GM19238 (cell line): ENCODE measurements at regions not wholly inside any gene's neighbourhood (a gene's known extent, or its start where the extent isn't known, plus 50 kb on each side); places are given as distances from the start of the nearest gene placed in this dataset.

Source experiments
- DNase-seq: peaks from one replicate; pipeline ENCODE4 v3.0.0; 2011; ENCODE audit warnings: low spot score; ENCODE audit not compliant: insufficient read length

DNA sequence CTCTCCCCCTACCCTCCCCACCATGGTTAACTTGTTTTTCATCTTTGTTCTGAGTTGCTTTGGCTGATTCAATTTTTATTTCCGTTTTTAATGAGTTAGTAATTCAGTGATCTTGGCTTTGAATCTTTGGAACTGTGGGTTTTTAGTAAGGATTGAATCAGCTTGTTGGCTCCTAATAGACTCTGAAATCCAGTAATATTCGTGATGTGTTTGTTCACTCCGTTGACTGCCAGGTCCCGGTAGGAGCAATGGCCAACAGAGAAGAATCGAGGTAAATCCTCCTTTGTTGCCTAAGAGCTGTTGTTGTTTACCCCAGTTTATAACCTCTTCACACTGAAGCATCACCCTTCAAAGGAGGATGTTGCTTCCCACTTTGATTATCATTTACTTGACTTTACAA, 92.7 kb downstream of the PCSK1 start:
- no peak for DNase-seq

DNA sequence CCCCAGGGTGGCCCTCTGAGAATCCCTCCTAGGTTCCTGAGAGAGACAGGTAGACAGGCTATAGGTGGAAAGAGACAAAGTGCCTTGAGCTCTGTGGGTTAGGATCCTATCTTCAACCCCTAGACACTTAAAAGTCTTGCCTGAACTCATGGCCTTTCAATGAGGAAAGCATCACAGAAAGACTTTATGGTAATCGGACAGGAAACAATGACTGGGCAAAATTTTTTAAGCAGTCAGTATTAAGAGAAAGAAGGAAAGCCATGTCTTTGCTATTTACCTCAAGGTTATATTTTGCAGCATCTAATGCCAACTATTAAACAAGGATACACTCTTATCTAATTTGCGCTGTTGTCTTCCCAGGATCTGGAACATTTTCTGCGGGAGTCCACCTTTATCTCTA, 93.2 kb downstream of the PCSK1 start:
- DNase-seq: no peak

DNA sequence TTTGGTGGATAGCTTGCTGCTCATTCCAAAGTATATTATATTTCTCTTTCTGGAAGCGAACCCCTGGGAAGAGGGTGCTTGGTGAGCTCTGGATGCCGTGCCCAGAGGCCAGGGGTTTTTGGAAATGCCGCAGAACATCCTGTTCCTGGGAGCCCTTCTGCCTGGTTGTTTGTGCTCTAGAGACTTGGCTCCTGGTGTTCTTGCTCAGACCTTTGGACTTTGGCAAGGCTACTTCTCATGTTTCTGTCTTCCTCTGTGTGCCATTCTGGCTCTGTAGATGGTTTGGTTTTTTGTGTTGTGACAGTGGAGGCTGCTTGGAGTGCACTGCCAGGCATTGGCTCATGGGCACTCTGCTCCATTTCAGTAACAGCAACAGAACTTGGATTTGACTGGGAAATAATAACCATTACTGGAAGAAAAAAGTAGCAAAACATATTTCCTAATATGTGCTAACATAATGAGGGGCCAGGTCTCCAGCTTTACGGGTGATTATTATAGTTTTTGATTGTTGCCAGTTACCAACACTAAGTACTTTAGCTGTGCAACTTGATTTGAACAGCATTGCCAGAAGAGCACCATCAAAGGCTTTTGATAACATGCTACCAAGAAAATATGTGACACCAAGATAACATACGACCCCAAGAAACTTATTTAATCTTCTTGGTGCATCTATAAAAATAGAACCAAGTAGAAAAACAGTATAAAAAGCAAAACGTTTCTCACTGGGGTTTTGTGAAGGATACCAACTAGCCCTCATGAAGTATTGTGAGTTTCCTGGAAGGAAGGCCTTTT, 94.2 kb downstream of the PCSK1 start:
- no peak for DNase-seq

DNA sequence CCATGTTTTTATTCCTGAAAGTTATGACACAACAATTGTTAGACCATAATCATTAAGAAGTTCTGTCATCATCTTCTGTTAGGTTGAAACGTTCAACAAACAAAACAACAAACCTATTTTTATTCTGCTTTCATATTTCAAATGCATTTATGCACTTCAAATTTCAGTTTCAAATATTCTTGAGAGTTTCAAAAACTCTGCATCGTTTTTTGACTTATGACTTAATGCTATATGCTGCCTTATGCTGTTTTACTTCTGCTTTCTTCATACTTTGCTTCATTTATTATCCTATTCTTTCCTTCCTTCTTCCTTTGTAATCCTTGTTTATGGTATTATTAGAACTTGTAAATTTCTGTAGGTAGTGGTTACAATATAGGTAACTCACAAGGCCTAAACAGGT, 95.0 kb downstream of the PCSK1 start:
- no peak for DNase-seq

DNA sequence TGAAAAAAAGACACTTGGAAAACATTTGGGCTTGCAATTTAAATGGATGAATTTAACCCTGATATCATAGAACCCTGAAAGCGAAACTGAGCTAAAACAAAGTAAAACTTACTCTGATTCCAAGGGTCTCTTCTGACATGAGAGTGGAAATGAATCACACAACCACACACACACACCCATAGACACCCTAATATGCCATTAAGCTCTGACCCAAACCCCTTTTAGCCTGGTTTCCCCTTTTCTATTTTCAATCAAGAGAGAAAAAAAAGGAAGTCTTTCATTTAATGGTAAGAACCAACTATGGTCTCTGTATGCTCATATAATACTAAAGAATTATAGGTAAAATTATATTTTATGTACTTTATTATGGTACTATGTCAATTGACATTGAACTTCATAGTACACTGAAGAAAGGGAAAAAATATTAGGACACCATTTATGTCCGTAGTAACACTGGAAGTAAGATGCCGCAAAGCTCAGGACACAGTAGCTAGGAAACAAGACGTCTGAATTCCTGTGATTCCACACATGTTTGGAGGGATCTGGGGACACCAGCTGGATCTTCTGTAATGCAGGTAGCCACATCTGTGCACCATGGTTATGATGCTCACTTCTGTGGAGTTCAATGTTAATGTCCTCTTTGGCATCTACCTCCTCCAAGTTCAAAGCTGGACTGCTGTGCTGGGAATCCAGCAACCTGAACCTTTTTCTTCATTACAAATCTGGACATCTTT, 95.8 kb downstream of the PCSK1 start:
- DNase-seq: no peak

DNA sequence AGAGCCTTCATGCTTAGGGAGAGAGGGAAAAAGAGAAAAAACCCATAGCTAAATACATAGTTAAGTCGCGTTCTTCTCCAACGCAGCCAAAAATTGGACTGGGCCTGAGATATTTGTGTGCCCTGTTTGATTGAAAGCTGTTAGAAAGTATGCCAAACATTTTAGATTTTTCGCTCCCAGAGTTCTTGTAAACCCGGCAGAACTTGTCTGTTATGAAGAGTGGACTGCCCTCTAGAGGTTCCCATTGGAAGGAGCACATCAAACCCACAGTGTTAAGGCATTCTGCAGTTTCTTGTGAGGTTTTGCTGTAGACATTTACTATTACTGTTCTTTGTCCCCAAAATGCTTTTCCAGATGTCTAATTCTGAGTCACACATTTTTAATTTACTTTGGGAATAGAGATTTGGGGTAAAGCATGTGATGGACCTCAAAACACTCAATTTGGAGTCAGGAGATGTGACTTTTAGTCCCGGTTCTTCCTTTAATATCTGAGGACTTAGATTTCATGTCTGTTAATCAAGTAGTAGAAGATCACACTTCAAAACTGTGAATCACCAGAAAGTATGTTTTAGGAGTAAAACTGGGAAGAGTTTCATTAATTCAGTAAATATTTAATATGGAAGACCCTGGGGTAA, 96.6 kb downstream of the PCSK1 start:
- no peak for DNase-seq

DNA sequence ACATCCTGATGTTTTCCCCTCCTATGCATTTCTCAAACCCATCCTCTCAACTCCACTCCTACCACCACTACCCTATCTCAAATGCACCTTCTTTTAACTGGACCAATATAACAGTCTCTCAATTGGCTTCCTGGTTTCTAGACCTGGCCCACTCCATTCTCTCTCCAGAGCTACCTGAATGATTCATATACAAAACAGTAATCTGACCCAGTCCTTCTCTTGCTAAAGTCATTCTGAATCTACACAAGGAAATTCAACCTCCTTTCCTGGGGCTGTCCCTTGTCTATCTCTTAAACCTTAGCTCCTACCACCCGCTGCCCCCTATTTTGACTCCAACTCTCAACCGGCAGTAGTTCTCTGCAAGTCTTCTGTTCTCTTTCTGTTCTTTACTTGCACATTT, 97.2 kb downstream of the PCSK1 start:
- no peak for DNase-seq

DNA sequence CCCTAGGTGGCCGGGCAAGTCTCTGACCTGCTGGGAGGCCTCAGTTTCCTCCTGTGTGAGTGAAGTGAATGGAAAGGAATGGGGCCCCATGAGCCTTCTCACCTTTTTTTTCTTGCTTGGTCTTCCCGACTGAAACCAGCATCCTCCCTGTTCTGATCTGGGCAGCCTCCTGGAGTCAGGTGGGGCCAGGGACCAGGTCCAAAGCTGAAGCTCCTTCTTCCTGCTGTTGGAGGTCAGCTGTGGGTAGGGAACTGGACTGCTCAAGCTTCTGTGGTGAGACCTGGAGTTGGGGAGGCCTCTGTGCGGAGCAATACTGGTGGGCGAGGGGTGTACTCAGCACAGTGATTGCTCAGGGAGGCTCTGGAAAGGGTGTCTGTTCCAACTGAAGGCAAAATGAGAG, 99.7 kb downstream of the PCSK1 start:
- no peak for DNase-seq

DNA sequence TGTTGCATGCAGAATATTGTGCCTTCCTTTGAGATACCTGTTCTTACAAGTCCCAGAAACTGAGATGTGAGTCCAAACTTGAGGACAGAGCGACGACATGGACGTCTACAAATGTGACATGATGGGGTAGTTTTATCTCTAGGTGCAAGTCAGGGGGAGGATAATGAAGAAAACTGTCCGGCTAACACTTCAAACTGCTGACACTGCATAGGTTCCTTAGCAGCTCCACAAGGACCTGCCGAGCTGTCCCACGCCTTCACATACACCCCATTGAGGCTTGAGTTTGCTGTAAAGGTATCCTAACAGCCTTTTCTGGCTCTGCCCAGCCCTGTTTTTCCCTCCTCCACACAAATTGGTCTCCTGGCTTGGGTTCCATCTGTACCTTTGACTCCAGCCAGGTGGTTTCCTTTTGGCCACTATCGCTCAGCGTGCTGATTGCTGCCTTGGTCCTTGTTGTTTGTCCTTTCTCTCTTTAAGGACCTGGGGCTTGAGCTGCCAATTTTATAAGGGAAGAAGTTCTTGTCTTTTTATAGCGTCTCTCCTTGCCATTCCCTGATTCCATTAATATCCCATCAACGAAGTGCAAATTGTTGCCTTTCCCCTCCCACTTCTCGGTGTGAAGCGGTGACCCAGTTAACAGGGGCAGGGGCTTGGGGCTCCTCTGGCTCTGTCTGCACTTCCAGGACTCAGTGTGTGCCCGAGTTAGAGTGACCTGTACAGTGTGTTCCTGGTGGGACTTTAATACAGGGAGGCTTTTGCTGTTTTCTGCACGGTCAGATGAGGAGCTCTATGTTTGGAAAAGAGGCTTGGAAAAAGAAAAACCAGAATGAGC, 100.3 kb downstream of the PCSK1 start:
- no peak for DNase-seq

DNA sequence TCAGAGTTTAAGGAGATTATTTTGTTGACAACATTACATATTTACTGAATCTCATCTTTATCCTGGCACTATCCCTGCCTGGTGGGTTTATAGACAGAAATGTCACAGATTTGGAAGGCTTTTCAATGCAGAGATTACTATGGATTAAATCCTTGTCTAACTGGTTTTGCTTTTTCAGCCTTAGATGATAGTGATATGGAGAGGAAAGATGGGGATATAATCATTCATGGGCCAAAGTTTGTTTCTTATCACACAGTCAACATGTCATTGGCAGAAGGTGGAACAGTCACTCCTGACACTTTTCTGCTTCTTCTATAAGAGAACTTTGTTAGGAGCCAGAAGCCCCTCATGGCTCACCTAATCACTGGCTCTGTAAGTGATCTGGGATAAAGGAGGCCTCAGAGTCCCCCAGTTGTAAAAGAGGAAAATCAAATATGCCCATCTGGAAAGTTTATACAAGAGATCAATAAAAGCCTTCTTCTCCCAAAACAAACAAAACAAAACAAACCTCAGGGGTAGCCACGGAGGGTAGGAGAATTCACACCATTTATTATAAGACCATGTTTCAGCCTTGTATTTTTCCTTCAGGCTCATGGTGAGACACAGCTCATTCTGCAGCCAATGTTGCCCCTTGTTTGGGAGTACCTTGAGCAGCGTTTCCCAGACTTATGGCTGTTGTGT, 101.2 kb downstream of the PCSK1 start:
- no peak for DNase-seq

DNA sequence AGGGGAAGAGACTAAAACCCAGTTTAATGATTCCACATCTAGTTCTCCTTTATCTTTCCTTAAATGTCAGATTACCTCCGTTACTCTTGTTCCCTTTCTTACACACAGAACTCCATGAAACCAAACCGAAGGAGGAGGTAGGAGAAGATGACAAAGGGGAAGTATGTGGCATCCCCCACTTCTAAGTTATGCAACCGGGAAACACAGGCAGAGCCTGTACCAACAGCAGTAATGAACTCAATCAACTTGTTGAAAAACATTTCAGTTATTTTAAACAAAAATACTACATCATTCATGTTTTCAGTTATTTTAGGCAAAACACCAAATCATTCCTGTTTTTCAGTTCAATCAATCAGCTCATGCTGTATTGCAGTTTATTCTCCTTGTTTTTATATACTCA, 101.8 kb downstream of the PCSK1 start:
- no peak for DNase-seq

DNA sequence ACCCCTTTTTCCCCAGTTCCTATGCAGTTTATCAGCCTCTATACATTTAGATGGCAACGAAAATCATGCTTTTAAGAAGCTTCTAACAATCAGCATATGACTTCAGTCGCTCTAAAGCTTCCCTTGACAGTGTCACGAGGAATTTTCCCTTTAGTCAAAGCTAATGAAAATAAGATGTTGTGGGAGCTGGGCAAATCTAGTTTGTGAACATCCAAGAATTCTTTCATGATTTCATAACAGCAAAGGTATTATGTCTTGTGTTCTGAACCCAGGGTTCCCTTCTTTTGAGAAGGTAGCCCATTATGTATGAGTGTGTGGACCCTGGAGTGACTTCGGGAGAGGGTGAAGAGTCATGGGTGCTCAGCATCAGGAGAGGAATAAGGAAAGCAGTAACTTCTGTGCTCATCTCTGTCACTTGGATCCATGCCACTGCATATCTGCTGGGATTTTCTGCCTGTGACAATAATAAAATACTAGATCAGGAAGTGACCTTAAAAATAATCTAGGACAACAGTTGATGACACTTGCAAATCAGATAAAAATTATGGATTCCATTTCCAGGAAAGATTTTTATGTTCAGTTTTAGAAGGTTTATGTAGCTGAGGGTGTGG, 102.4 kb downstream of the PCSK1 start:
- no peak for DNase-seq

DNA sequence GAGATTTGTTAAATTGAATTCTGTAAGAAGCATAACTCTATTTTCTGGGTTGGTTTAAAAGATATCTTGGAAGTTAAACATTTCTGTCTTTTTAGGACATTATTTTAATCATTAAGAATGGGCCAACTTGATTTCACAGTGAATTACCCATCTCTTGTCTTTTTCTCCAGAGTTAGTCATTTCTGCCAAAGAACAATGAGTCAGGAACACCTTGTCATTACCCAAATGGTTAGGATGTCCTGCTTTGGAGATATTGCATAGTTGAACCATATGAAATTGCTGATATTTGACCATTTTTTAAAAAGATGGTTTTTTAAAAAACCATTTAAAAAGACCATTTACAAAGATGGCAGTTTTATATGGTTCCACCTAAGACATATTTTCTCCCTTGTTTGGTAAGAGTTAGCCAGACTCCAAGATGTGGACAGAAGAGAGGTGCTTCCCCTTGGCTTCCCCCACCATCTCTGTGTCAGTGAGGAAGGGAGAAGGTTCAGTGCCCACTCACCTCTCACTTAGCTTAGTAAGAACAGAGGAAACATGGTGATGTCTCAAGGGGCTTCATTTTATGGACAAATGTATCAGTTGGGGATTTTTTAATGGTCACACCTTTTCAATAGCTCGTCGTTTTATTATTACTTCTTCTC, 103.0 kb downstream of the PCSK1 start:
- no peak for DNase-seq

DNA sequence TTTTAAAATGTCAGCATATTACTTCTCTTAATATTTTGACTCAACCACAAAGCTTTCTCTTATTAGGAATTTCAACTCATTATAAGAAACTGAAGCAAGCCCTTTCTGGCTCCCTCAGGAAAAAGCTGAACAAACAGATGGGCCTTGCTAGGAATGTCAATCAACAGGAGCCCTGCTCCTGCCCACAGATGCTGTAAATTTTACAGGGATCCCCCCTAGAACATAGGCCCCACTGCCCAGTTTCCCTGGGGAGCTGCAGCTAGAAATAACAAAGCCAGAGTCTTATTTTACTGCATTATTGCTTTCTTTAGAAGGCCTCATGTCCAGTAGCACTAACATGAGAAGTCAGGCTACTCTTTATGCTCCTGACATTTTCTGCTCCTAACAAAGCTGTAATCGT, 103.8 kb downstream of the PCSK1 start:
- DNase-seq: no peak

DNA sequence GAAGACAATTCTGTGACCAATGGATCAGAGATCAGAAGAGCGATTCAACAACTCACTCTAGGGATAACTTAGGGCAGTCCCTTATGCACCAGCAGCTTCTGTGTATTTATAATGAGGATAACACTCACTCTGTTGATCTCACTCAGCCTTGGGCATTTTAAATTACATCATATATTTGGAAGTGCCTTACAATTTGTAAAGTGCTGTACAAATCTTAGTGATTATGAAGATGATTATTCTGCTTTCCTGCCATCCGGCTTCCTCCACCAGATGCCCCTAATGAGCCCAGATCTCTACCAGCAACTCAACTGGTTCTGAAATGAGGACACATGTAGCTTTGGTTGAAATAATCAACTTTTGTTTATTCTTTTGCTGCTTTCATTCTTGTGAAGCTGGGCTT, 105.3 kb downstream of the PCSK1 start:
- DNase-seq: no peak

DNA sequence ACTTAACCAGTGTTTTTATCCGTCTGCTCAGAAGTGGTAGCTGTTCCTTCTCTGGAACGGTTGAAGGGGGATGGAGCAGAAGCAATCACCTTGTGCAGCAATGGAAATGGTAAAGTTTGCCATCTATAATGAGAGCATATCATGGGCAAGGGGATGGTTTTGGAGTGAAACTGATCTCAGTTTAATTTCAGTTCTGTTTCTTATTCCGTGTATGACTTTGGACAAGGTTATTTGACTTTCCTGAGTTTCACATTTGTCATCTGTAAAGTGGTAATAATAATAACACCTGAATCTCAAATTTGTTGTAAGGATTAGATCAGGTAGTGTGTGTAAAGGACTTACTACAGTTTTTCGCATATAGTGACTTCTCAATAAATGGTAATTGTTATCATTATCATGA, 106.1 kb downstream of the PCSK1 start:
- no peak for DNase-seq

DNA sequence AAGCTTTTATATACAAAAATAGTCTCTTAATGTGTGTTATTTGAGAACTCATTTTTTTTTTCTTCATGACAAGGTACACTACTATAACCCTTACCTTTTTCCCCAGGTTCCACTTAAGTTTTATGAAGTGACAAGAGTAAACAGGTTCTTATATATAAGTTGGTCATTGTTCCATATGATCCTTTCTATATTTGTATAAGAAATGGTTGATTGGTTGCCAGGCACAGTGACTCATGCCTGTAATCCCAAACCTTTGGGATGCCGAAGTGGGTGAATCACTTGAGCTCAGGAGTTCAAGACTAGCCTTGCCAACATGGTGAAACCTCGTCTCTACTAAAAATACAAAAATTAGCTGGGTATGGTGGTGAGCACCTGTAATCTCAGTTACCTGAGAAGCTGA, 108.3 kb downstream of the PCSK1 start:
- no peak for DNase-seq

DNA sequence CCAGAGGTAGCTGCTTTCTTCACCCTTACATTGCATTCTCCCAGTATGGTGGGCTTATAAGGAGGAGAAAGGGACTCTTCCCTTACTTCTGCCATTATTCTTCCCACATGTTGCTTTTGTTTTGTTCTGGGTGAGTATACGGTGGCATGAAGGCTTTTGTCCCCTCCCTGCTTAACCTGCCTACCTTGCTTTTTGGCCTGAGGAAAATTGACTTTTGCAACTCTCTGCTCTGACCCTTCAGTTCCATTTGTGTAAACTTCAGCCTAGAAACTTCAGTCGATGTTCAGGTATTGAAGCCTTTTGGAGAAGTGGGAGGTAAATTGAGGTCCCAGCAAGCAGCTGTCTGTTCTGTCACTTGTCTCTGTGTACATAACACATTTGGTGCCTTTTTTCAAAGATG, 110.2 kb downstream of the PCSK1 start:
- no peak for DNase-seq

DNA sequence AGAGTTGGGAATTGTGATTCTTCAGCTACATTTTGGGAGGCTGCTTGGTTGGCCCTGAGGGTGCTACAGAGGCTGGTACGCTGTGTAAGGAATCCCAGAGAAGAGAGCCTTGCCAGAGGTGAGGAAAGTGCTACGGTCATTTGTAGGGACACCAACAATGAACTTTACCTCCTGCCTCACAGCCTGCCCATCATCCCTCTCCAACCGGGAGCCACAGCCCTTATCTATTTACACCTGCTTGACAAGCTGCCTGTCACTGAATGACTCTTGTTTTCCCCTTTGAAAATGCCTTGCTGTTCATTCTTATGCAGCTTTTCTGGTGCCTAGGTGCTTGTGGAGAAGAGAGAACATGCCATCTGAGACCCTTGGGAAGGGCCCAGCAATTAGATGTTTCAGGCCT, 110.8 kb downstream of the PCSK1 start:
- no peak for DNase-seq

DNA sequence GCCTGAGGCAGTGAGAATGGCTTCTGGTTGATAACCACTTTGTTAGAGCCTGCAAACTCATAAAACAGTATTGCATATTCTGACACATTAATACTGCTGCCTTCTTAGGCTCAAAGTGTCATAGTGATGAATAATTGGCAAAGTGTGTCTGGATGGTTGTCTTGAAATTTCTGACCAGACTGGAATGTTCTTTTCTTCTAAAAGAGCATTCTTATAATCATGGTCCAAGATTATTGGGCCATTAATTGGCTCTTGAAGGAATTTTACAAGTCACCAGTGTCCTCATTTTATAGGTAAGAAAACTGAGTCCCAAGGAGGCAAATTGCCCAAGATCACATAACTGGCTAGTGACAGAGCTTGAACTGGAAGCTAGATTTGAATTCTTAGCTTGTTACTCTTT, 111.7 kb downstream of the PCSK1 start:
- DNase-seq: no peak
